Duodenal mucosa (tissue), 2 donors: ENCODE measurements at regions not wholly inside any gene's neighbourhood (a gene's known extent, or its start where the extent isn't known, plus 50 kb on each side); places are given as distances from the start of the nearest gene placed in this dataset.

Experiments
- H3K27ac ChIP-seq: one replicate; pipeline ENCODE4 v1.7.0; 2013; ENCODE audit warnings: low read depth, low read length
- H3K27me3 ChIP-seq, 2 donors: one replicate each; pipeline ENCODE4 v1.7.0; 2013; ENCODE audit warnings: low read length in 2 of 2, control low read depth in 1 of 2; ENCODE audit not compliant: insufficient read depth in 2 of 2, control insufficient read depth in 1 of 2
- H3K36me3 ChIP-seq, 2 donors: one replicate each; pipeline ENCODE4 v1.7.0; 2013; ENCODE audit warnings: low read length in 2 of 2, control low read depth in 1 of 2; ENCODE audit not compliant: insufficient read depth in 2 of 2, control insufficient read depth in 1 of 2
- H3K4me1 ChIP-seq, 2 donors: one replicate each; pipeline ENCODE4 v1.7.0; 2013; ENCODE audit warnings: low read length in 2 of 2, control low read depth in 1 of 2; ENCODE audit not compliant: insufficient read depth in 2 of 2, control insufficient read depth in 1 of 2
- H3K4me3 ChIP-seq, 2 donors: one replicate each; pipeline ENCODE4 v1.7.0; 2013; ENCODE audit warnings: low read length in 2 of 2, low read depth in 1 of 2
- H3K9ac ChIP-seq, 2 donors: one replicate each; pipeline ENCODE4 v1.7.0; 2013; ENCODE audit warnings: low read length in 2 of 2, low read depth in 1 of 2
- H3K9me3 ChIP-seq, 2 donors: one replicate each; pipeline ENCODE4 v1.7.0; 2013; ENCODE audit warnings: low read length in 2 of 2, control low read depth in 1 of 2; ENCODE audit not compliant: control insufficient read depth in 1 of 2

DNA sequence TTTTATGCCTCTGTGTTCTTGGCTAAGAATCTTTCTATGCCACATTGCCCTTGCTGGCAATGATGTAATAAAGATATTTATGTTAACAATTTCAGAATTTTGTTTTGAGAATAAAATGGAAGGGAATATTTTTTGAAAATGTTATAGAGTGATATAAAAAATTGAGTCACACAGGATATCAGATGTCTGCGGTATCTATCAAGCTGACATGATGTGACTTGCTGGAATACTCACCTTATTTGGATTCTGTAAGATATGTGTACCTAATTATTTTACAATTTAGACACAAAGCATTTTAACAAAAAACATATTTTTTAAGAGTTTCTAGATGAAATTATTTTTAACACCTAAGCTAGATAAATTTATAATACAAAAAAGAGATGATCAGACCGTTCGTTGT, 660.0 kb upstream of the B3GALT2 start:
- Histone ChIP-seq H3K36me3 (no peaks in the 10 kb centered on the region), H3K9ac (no peak overlapping the region), H3K4me1 (no peaks in the 10 kb centered on the region), H3K27me3 (no peaks in the 10 kb centered on the region), H3K9me3 (no peaks in the 10 kb centered on the region), H3K27ac (no peak overlapping the region), H3K4me3 (no peak overlapping the region)

DNA sequence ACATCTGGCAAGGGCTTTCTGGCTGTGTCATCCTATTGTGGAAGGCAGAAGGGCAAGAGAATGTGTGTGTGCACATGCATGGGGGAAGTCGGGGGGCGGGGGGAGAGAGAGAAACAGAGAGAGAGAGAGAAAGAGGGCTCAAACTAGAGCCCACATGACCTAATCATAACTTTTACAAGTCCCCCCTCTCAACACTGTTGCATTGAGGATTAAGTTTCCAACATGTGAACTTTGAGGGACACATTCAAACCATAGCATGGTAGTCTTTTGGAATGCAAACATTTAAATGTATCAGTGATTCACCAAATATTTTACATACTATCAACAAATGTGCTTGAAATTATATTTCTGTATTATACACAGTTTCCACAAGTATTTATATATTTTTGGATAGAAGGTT, 655.4 kb upstream of the B3GALT2 start:
- no peaks in the 10 kb centered on the region for H3K4me1 ChIP-seq
- no peaks in the 10 kb centered on the region for H3K27me3 ChIP-seq
- no peak overlapping the region for H3K4me3 ChIP-seq
- H3K27ac ChIP-seq: no peak overlapping the region
- no peaks in the 10 kb centered on the region for H3K9me3 ChIP-seq
- H3K9ac ChIP-seq: no peak overlapping the region
- no peaks in the 10 kb centered on the region for H3K36me3 ChIP-seq

DNA sequence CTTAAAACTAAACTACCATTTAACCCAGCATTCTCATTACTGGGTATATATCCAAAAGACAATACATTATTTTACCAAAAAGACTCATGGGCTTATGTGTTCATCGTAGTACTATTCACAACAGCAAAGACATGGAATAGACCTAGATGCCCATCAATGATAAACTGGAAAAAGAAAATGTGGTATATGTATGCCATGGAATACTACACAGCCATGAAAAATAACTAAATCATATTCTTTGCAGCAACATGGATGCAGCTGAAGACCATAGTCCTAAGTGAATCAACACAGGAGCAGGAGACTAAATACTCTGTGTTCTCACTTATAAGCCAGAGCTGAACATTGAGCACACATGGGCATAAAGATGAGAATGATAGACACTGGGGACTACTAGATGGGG, 645.1 kb upstream of the B3GALT2 start:
- Histone ChIP-seq H3K4me1 (no peaks in the 10 kb centered on the region), H3K9ac (no peak overlapping the region), H3K4me3 (no peak overlapping the region), H3K27ac (no peak overlapping the region), H3K36me3 (no peaks in the 10 kb centered on the region), H3K27me3 (no peaks in the 10 kb centered on the region), H3K9me3 (peaks cover 0 to 12% of the 10 kb centered on the region in 2 donors)

DNA sequence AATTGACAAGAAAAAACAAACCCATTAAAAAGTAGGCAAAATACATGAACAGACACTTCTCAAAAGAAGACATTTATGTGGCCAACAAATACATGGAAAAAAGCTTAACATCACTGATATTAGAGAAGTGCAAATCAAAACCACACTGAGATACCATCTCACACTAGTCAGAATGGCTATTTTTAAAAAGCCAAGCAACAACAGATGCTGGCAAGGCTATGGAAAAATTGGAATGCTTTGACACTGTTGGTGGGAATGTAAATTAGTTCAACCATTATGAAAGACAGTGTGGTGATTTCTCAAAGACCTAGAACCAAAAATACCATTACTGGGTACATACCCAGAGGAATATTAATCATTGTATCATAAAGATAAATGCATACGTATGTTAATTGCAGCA, 641.1 kb upstream of the B3GALT2 start:
- peaks cover 0 to 12% of the 10 kb centered on the region in 2 donors for H3K9me3 ChIP-seq
- H3K4me3 ChIP-seq: no peak overlapping the region
- no peak overlapping the region for H3K9ac ChIP-seq
- H3K36me3 ChIP-seq: no peaks in the 10 kb centered on the region
- H3K27ac ChIP-seq: no peak overlapping the region
- no peaks in the 10 kb centered on the region for H3K4me1 ChIP-seq
- H3K27me3 ChIP-seq: no peaks in the 10 kb centered on the region

DNA sequence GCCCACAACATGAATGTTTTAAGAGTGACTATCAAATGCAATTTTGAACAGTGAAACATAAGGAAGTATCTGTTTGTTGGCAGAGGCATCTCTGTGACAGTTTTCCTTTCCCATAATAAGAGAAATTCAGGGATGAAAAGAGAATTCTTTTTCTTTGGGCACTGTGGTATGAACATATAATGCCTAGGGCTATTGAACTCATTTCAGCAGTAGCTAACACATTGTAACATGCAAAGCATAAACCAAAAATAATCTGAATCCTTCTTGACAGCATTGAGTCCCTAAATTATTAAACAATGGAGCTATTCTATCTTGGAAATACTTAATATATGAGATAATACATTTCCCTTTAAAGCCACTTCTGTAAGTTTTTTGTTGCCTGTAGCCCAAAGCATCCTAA, 633.0 kb upstream of the B3GALT2 start:
- H3K4me1 ChIP-seq: no peaks in the 10 kb centered on the region
- H3K4me3 ChIP-seq: no peak overlapping the region
- peaks cover 0 to 2% of the 10 kb centered on the region in 2 donors for H3K9me3 ChIP-seq
- H3K9ac ChIP-seq: no peak overlapping the region
- no peak overlapping the region for H3K27ac ChIP-seq
- H3K36me3 ChIP-seq: no peaks in the 10 kb centered on the region
- H3K27me3 ChIP-seq: no peaks in the 10 kb centered on the region

DNA sequence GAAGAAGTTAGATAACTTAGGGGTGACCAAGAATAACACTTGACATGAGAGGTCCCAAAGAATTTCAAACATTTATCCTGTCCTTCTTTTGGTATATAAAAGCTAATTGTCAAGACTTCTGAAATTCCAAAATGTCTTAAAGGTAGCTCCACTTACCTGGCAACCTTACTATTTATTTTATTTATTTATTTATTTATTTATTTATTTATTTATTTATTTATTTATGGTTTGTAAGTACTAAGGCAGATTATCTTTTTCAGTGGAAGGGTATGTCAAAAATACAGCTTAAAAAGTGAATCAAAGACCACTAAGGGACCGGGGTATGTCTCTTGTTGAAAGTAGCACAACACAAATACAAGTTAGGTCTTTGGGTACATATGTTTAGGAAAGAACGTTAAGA, 620.8 kb upstream of the B3GALT2 start:
- no peak overlapping the region for H3K9ac ChIP-seq
- no peaks in the 10 kb centered on the region for H3K4me1 ChIP-seq

DNA sequence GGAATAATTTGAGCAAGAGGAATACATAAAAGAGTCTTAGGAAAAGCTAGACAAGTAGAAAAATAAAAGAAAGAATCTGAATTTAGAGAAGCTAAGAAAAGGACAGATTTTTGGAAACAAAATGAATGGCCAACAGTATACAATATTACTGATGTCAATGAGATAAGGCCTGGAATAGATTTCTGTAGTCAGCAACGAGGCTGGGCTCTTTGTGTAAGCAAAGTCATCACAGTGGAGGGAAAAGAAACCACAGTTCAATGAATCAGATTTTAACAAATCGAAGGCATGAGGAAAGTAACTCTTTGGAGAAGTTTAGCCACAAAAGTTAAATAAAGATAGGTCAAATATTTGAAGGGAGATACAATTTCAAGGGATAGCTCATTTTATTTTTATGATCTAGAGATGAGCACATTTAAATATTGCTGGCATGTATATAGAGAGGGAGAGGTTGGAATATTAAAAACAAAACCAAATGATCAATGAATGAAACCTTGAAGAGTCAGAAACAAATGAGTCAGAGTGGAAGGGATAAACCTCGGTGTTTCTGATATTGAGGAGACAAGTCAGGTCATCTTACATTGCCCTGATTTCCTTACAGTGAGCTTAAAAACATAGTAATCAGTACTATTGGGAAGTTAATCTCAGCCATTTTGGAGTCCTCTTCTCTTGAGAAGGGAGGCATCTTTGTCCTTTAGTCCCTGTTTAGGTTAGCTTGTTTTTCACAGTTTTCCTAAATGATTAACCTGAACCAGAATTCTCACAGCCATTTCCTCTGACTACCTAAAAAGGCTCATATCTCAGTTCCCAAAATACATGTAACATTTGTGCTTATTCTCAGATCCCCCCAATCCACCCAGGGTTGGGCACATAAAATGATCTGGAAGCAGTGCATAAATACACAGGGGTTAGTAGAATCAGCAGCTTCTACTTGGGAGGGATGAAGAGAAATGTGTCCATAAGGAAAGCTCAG, 620.0 kb upstream of the B3GALT2 start:
- Histone ChIP-seq H3K9me3 (peaks cover 0 to 4% of the 10 kb centered on the region in 2 donors), H3K4me3 (no peak overlapping the region), H3K9ac (no peak overlapping the region), H3K4me1 (no peaks in the 10 kb centered on the region), H3K27ac (no peak overlapping the region), H3K36me3 (no peaks in the 10 kb centered on the region), H3K27me3 (no peaks in the 10 kb centered on the region)

More for the DNA sequence above, 620.8 kb upstream of the B3GALT2 start:
- peaks cover 0 to 4% of the 10 kb centered on the region in 2 donors for H3K9me3 ChIP-seq
- no peak overlapping the region for H3K4me3 ChIP-seq
- H3K27ac ChIP-seq: no peak overlapping the region
- H3K27me3 ChIP-seq: no peaks in the 10 kb centered on the region
- H3K36me3 ChIP-seq: no peaks in the 10 kb centered on the region

DNA sequence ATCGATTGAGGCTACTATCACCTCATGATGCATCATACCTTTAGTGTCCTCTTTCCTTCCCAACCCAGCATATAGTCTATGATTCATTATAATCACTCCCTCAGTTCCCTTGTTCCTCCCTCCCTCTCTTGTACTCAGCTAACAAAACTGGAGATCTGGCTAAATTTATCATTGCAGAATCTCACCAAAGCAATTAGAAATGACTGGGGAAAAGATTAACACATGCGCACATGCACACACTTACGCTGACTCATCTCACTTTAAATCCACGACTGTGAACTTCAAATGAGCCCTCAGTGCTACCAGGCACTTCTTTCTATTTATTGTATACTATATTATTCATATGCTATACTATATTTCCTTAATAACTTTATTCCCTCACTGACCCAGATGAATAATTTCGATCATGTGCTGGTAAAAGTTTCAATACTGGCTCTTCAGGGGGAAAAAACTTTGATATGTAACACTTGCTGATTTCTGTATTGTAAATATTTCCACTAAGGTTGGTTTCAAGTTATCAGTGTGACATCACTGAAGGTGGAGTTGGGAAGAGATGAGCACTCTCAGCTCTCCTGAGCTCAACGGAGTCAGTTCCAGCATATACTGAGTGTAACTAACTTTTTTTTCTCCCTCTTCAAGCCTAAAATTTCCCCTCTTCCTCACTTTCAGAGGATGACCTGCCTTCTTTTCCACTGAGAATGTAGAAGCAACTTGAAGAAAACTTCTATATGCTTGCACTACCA, 613.7 kb upstream of the B3GALT2 start:
- no peaks in the 10 kb centered on the region for H3K36me3 ChIP-seq
- H3K27me3 ChIP-seq: no peaks in the 10 kb centered on the region
- no peaks in the 10 kb centered on the region for H3K9me3 ChIP-seq
- H3K4me1 ChIP-seq: no peaks in the 10 kb centered on the region
- no peak overlapping the region for H3K4me3 ChIP-seq
- no peak overlapping the region for H3K27ac ChIP-seq
- H3K9ac ChIP-seq: no peak overlapping the region

DNA sequence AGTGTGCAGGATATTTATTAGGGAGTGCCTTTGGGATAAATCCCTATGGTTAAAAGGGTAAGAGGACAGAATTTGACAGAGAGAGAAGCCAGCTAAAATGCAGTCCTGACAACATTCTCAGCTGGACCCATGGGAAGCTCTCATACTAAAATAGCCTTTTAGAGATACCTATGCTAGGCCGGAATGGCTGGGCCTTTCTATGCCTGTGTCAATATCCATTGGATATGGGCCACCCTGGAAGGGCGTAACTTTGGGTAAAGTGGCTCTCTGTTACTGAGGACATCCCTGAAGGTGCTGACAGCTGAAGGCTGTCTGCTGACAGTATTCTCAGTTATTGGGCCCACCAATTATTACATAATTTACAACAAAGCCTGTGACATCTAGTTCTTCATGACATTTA, 613.0 kb upstream of the B3GALT2 start:
- H3K36me3 ChIP-seq: no peaks in the 10 kb centered on the region

DNA sequence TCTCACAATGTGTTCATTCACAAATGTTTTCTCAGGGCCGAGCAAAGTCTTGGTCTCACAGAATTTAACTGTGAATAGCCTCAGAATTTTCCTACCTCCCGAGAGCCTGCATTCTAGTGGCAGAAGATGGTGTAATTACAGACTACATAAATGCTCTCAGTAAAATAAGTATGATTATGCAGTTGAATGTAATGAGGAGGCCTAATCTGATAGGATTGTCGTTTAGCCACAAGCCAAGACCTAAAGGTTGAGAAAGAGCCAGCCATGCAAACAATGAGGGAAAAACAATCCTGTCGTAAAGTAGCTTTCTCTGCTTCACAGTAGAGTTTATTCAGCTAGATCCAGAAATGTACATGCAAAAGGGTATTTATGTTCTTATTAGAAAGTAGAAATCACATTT, 607.8 kb upstream of the B3GALT2 start:
- no peak overlapping the region for H3K4me3 ChIP-seq

More for the DNA sequence above, 613.0 kb upstream of the B3GALT2 start:
- Histone ChIP-seq H3K4me1 (no peaks in the 10 kb centered on the region), H3K9me3 (no peaks in the 10 kb centered on the region), H3K4me3 (no peak overlapping the region), H3K27ac (no peak overlapping the region), H3K27me3 (no peaks in the 10 kb centered on the region), H3K9ac (no peak overlapping the region)

More for the DNA sequence above, 607.8 kb upstream of the B3GALT2 start:
- H3K9ac ChIP-seq: no peak overlapping the region
- no peaks in the 10 kb centered on the region for H3K27me3 ChIP-seq
- H3K27ac ChIP-seq: no peak overlapping the region
- no peaks in the 10 kb centered on the region for H3K36me3 ChIP-seq
- no peaks in the 10 kb centered on the region for H3K4me1 ChIP-seq
- H3K9me3 ChIP-seq: no peaks in the 10 kb centered on the region
